H1 (cell line): ENCODE measurements at regions not wholly inside any gene's neighbourhood (a gene's known extent, or its start where the extent isn't known, plus 50 kb on each side); places are given as distances from the start of the nearest gene placed in this dataset.

Source experiments
- CTCF ChIP-seq, 3 experiments: IDR thresholded peaks; 1 replicate in 2 of 3; 2 replicates in 1 of 3; pipeline versions ENCODE4 v1.5.1 to v1.6.1; 2011; ENCODE audit warnings: low read length in 3 of 3, mild to moderate bottlenecking in 3 of 3, inconsistent platforms in 2 of 3, low read depth in 1 of 3, moderate library complexity in 1 of 3; ENCODE audit not compliant: insufficient read depth in 1 of 3; ENCODE audit errors: control extremely low read depth in 1 of 3

- TF ChIP-seq CTCF (IDR thresholded peaks at IDR 0.05; ENCODE audit: control extremely low read depth in 1 of 3, insufficient read depth in 1 of 3, low read depth in 1 of 3, low read length in 3 of 3), result no peak
- TF ChIP-seq, all 59 proteins: peak for 0
Measured at GRCh38 chr2:217207699-217208010, 347.8 kb upstream of the TNP1 start (continued).
